ENCODE measurements at regions not wholly inside any gene's neighbourhood (a gene's known extent, or its start where the extent isn't known, plus 50 kb on each side); places are given as distances from the start of the nearest gene placed in this dataset.

DNA sequence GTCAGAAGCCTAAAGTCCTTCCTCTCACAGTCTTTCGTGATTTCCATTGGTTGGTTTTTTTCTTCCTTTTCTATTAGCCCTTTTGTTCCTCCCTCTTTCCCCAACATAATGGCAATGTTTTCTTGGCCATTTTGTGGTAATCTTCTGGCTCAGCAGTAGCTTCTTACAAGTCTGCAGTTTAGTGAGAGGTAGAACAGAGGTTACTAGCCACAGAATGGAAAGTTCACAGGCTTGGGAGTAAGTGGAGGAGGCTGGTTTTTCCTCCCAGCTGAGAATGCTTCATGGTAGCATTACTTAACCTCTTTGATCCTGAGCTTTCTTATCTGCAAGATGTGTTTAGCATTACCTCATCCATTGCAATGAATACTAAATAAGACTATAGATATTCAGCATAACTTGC is 346.9 kb downstream of the NFIB start:
- H3K9me3 Mint-ChIP-seq: no peaks in the 10 kb centered on the region
- H3K27me3 Mint-ChIP-seq (ENCODE audit: insufficient read depth): peaks cover 15% of the 10 kb centered on the region
- H3K4me3 Mint-ChIP-seq: no peak overlapping the region
- no peaks in the 10 kb centered on the region for H3K36me3 Mint-ChIP-seq (ENCODE audit: low read depth)
- no peak overlapping the region for H3K27ac Mint-ChIP-seq
- no peak for DNase-seq
- H3K4me1 Mint-ChIP-seq (ENCODE audit: low read depth): no peaks in the 10 kb centered on the region
- TF ChIP-seq, protein P1, sequence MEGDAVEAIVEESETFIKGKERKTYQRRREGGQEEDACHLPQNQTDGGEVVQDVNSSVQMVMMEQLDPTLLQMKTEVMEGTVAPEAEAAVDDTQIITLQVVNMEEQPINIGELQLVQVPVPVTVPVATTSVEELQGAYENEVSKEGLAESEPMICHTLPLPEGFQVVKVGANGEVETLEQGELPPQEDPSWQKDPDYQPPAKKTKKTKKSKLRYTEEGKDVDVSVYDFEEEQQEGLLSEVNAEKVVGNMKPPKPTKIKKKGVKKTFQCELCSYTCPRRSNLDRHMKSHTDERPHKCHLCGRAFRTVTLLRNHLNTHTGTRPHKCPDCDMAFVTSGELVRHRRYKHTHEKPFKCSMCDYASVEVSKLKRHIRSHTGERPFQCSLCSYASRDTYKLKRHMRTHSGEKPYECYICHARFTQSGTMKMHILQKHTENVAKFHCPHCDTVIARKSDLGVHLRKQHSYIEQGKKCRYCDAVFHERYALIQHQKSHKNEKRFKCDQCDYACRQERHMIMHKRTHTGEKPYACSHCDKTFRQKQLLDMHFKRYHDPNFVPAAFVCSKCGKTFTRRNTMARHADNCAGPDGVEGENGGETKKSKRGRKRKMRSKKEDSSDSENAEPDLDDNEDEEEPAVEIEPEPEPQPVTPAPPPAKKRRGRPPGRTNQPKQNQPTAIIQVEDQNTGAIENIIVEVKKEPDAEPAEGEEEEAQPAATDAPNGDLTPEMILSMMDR (IDR thresholded peaks at IDR 0.05): no peak

DNA sequence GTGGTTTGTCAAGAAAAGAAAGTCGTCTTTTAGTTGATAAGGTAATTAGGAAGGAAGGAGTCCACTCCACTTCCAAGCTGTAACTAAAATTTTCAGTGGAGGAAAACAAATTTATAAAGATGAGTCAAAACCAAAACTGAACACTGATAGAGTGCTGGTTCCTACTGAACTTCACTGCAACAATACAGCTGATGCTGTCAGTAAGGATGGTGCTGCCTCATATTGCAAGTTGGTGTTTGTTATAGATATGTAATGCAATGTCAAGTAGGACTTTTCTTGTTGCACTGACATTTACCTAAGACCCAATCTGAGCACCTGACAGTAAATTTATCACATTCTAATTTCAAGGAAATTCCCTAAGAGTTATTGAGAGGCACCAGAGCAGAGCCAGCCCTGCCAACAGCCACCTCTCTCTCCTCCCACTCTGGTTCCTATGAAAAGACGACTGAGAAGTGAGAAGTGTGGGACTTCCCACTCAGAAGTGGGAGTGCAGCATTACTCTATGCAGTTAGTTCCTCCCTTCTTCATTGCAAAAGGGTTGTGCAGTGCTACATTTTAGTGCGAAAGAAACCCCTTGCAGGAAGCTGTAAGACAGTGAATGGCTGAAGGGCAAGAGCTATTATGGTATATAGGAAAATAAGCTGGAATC is 350.8 kb downstream of the NFIB start:
- H3K4me1 Mint-ChIP-seq (ENCODE audit: low read depth): no peaks in the 10 kb centered on the region
- H3K36me3 Mint-ChIP-seq (ENCODE audit: low read depth): no peaks in the 10 kb centered on the region
- no peak overlapping the region for H3K27ac Mint-ChIP-seq
- TF ChIP-seq, protein P1 (IDR thresholded peaks at IDR 0.05): no peak
- H3K9me3 Mint-ChIP-seq: no peaks in the 10 kb centered on the region
- no peak overlapping the region for H3K4me3 Mint-ChIP-seq
- no peak for DNase-seq
- peaks cover 16% of the 10 kb centered on the region for H3K27me3 Mint-ChIP-seq (ENCODE audit: insufficient read depth)

DNA sequence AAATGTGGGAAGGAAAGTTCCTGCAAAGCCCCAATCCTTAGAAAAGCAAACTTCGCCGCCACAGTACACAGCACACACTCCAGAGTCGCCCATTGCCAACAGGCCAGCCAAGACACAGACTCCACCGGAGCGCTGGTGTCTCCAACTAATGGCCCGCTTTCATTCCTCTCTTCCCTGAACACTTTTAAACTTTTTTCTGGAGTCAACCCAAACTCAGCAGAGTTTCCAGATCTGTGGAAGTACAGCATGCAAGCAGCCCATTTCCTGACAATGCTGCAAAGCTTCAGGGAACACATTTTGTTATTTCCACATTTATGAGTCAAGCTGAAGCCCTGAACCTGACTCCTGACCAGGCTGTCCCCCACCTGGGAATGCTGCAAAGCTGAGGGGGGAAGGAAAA is 351.9 kb downstream of the NFIB start:
- DNase-seq: no peak
- Mint-ChIP-seq H3K27me3 (ENCODE audit: insufficient read depth) (peaks cover 14% of the 10 kb centered on the region), H3K4me1 (ENCODE audit: low read depth) (no peaks in the 10 kb centered on the region), H3K27ac (no peak overlapping the region), H3K4me3 (no peak overlapping the region), H3K36me3 (ENCODE audit: low read depth) (no peaks in the 10 kb centered on the region), H3K9me3 (no peaks in the 10 kb centered on the region)
- TF ChIP-seq, protein P1 (IDR thresholded peaks at IDR 0.05): no peak

DNA sequence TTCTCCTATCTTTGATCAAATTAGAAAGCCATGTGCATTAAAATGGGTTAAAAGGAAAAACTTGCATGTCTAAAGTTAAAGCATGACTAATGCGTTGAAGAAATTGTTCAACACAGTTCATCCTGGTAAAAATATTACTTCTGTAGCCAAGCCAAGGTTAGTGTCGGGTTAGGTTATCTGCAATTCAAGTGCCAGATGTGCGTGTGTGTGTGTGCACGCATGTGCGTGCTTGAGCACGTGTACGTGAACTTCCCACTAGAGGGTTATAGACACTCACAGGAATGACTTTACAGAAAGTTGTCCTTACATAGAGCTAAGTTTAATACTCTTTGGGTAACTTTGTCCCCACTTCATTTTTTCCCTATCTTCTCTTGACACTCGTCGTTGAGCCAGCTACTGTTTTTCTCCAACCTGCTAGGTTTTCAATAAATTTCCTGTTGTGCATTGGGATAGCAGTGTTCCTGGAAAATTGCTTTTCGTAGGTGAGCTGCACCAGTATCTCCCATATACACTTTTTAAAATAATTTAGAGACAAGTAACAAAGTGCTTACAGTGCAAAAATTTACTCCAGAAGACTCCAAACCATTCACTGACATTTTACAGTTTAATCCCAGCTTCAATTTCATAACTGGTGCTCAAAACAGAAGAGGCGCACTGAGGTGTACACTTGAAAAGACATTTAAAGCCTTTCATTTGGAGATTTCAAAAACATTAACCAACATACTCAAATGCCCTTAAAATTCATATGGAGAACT is 353.8 kb downstream of the NFIB start:
- Mint-ChIP-seq H3K27me3 (ENCODE audit: insufficient read depth) (peaks cover 13% of the 10 kb centered on the region), H3K27ac (no peak overlapping the region), H3K4me1 (ENCODE audit: low read depth) (no peaks in the 10 kb centered on the region), H3K9me3 (no peaks in the 10 kb centered on the region), H3K36me3 (ENCODE audit: low read depth) (no peaks in the 10 kb centered on the region), H3K4me3 (no peak overlapping the region)
- TF ChIP-seq, protein P1 (IDR thresholded peaks at IDR 0.05): no peak
- no peak for DNase-seq

DNA sequence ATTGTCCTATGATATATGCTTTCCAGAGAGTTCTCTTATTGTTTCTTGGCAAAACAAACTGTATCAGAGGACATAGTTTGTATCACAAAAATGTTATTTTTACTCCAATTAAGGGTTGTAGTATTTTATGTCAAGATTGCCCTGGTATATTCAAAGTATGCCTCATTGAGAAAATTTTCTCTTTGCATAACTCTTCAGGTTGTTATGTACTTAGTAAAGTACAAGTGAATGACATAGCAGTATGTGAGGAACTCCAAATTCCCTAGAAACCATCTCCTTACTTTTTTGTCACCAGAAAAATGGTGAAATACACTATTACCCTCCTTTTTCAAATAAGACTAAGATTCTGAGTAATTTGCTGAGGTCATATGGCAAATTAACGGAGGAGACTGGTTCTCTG is 355.3 kb downstream of the NFIB start:
- H3K9me3 Mint-ChIP-seq: no peaks in the 10 kb centered on the region
- no peak overlapping the region for H3K27ac Mint-ChIP-seq
- TF ChIP-seq, protein P1 (IDR thresholded peaks at IDR 0.05): no peak
- no peaks in the 10 kb centered on the region for H3K4me1 Mint-ChIP-seq (ENCODE audit: low read depth)
- no peak overlapping the region for H3K4me3 Mint-ChIP-seq
- no peak for DNase-seq
- peaks cover 18% of the 10 kb centered on the region for H3K27me3 Mint-ChIP-seq (ENCODE audit: insufficient read depth)
- no peaks in the 10 kb centered on the region for H3K36me3 Mint-ChIP-seq (ENCODE audit: low read depth)
